GM23248 (cell line): ENCODE measurements at regions not wholly inside any gene's neighbourhood (a gene's known extent, or its start where the extent isn't known, plus 50 kb on each side); places are given as distances from the start of the nearest gene placed in this dataset.

Experiments used
- DNase-seq: peaks from one replicate; pipeline ENCODE4 v3.0.0-alpha.2; 2015
- H2AFZ ChIP-seq: fragments of 200-600 bp; sonication (generic); 2 replicates; pipeline ENCODE4 v1.6.1; 2016; ENCODE audit warnings: antibody characterized with exemption
- H3F3A ChIP-seq: fragments of 200-600 bp; sonication (generic); 2 replicates; pipeline ENCODE4 v1.6.1; 2016; ENCODE audit warnings: mild to moderate bottlenecking, antibody characterized with exemption, mixed run types; ENCODE audit not compliant: insufficient read depth
- H3K27ac ChIP-seq: fragments of 200-600 bp; sonication (generic); 2 replicates; pipeline ENCODE4 v1.5.1; 2016; ENCODE audit warnings: mild to moderate bottlenecking
- H3K27me3 ChIP-seq: fragments of 200-600 bp; sonication (generic); replicated peaks from 2 replicates; pipeline ENCODE4 v1.6.1; 2016; ENCODE audit warnings: mild to moderate bottlenecking; ENCODE audit not compliant: insufficient read depth
- H3K36me3 ChIP-seq: fragments of 200-600 bp; sonication (generic); 2 replicates; pipeline ENCODE4 v1.6.1; 2016; ENCODE audit warnings: low read depth, mild to moderate bottlenecking
- H3K4me1 ChIP-seq: fragments of 200-600 bp; sonication (generic); 2 replicates; pipeline ENCODE4 v1.6.1; 2016; ENCODE audit warnings: mild to moderate bottlenecking; ENCODE audit not compliant: insufficient read depth
- H3K4me2 ChIP-seq: fragments of 200-600 bp; sonication (generic); one replicate; pipeline ENCODE4 v1.6.1; 2016; ENCODE audit warnings: mild to moderate bottlenecking; ENCODE audit not compliant: unreplicated experiment
- H3K4me3 ChIP-seq: fragments of 200-600 bp; sonication (generic); 2 replicates; pipeline ENCODE4 v1.5.1; 2016; ENCODE audit warnings: mild to moderate bottlenecking
- H3K79me2 ChIP-seq: fragments of 200-600 bp; sonication (generic); 2 replicates; pipeline ENCODE4 v1.6.1; 2016; ENCODE audit warnings: mild to moderate bottlenecking; ENCODE audit not compliant: insufficient read depth
- H3K9ac ChIP-seq: fragments of 200-600 bp; sonication (generic); 2 replicates; pipeline ENCODE4 v1.6.1; 2016; ENCODE audit warnings: mild to moderate bottlenecking
- H3K9me2 ChIP-seq: fragments of 200-600 bp; sonication (generic); 2 replicates; pipeline ENCODE4 v1.6.1; 2016; ENCODE audit warnings: mixed run types, mild to moderate bottlenecking, moderate library complexity; ENCODE audit not compliant: insufficient read depth
- H3K9me3 ChIP-seq: fragments of 200-600 bp; sonication (generic); one replicate; pipeline ENCODE4 v1.6.1; 2017; ENCODE audit warnings: low read depth
- H4K20me1 ChIP-seq: fragments of 200-600 bp; sonication (generic); 2 replicates; pipeline ENCODE4 v1.6.0; 2016; ENCODE audit not compliant: insufficient read depth
- EZH2 ChIP-seq: fragments of 200-600 bp; sonication (generic); IDR thresholded peaks from 2 replicates; pipeline ENCODE4 v1.6.1; 2018; ENCODE audit warnings: antibody characterized with exemption, mild to moderate bottlenecking; ENCODE audit not compliant: insufficient read depth, poor library complexity, severe bottlenecking
- EZH2phosphoT487 ChIP-seq: fragments of 200-600 bp; sonication (generic); IDR thresholded peaks from 2 replicates; pipeline ENCODE4 v1.6.1; 2018; ENCODE audit warnings: antibody characterized with exemption, moderate library complexity, mild to moderate bottlenecking, low read depth; ENCODE audit not compliant: insufficient read depth
- WGBS, 2 experiments: methylation state at CpG; one replicate each; pipeline ENCODE4 v1.1.6; 2015 to 2017; ENCODE audit warnings: low lambda C conversion rate in 2 of 2, low coverage in 1 of 2; ENCODE audit errors: missing lambda C conversion rate in 2 of 2; 5-methylcytosine and 5-hydroxymethylcytosine counted together
- in situ Hi-C: fragments of 300-500 bp; cut with MboI; formaldehyde crosslinking; loops from 2 replicates; pipeline ENCODE4 v1.15.0; 2020

DNA sequence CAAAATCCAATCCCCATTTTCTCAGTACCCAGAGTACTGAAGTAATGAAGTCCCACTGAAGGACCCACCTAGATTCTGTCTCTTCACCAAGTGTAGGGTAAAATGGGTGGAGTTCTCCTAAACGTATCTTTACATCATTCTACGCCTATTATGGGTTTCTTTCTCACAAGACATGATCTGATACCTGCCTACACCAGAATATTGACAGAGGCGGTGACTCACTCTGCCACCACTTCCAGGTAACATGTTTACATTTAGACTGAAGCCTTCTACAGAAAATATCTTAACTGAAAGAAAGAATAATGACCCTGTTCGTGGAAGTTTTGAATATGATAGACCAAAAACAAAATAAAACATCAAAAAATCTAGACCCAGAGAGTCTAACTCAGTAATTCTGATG is 89.8 kb downstream of the BTG1 start:
- Histone ChIP-seq H3K9me3 (no peaks in the 10 kb centered on the region), H3K4me1 (peaks cover 16% of the 10 kb centered on the region), H3K79me2 (no peaks in the 10 kb centered on the region), H3K4me3 (no peak overlapping the region), H4K20me1 (no peaks in the 10 kb centered on the region), H3K4me2 (no peak overlapping the region), H3K27me3 (no peaks in the 10 kb centered on the region), H3K36me3 (no peaks in the 10 kb centered on the region), H3K9ac (no peak overlapping the region), H3F3A (no peaks in the 10 kb centered on the region), H3K27ac (no peak overlapping the region), H2AFZ (no peak overlapping the region), H3K9me2 (no peaks in the 10 kb centered on the region)
- DNase-seq, result no peak
- TF ChIP-seq EZH2 (no peak), EZH2phosphoT487 (no peak)
- 88 to 94% methylated on average over 4 of the region's 4 CpGs for WGBS, 2 experiments
- in situ Hi-C loops, result no loop called here

DNA sequence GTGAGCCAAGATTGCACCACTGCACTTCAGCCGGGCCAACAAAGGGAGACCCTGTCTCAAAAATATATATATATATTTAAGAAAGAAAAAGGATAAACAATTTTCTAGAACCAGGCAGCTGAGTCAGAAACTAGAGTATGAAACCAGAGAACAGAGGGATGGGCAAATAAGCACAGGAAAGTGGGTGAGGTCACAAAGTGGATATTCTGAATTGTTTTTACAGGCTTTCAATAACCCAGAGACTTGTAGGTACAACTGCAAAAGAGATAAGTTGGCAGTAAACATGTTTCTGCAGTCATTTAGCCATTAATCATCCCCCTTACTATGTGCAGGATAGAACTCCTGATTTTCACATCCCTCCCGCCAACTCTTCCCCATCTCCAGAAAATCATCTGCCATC is 94.2 kb downstream of the BTG1 start:
- Histone ChIP-seq H3K9me2 (no peaks in the 10 kb centered on the region), H4K20me1 (no peaks in the 10 kb centered on the region), H3K4me1 (no peaks in the 10 kb centered on the region), H3K27me3 (no peaks in the 10 kb centered on the region), H3K4me2 (no peak overlapping the region), H3K9me3 (no peaks in the 10 kb centered on the region), H2AFZ (no peak overlapping the region), H3K79me2 (no peaks in the 10 kb centered on the region), H3K27ac (no peak overlapping the region), H3F3A (no peaks in the 10 kb centered on the region), H3K36me3 (no peaks in the 10 kb centered on the region), H3K9ac (no peak overlapping the region), H3K4me3 (no peak overlapping the region)
- 89 to 98% methylated on average over 2 of the region's 2 CpGs for WGBS, 2 experiments
- TF ChIP-seq EZH2 (no peak), EZH2phosphoT487 (no peak)
- no peak for DNase-seq
- in situ Hi-C loops, result no loop called here

DNA sequence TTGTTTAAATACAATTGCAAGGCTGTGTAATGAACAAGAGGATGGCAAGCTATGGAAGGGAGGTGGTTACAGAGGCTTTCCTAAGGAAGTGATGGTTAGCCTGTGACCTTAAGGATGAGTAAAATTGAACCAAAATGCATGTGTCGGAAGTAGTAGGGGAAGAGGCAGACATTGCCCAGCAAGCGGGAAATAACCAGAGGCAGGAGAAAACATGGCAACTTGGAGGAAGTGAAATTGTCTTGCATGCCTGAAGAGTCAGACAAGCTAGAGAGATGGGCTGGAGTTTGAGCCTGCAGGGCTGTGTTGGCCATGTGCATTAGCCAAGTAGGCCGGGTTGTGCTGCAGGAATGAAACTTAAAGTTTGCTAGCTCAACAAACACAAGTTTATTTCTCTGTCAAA is 96.2 kb downstream of the BTG1 start:
- WGBS, 2 experiments, result 82 to 83% methylated on average over 3 of the region's 3 CpGs
- H3K27ac ChIP-seq, result no peak overlapping the region

DNA sequence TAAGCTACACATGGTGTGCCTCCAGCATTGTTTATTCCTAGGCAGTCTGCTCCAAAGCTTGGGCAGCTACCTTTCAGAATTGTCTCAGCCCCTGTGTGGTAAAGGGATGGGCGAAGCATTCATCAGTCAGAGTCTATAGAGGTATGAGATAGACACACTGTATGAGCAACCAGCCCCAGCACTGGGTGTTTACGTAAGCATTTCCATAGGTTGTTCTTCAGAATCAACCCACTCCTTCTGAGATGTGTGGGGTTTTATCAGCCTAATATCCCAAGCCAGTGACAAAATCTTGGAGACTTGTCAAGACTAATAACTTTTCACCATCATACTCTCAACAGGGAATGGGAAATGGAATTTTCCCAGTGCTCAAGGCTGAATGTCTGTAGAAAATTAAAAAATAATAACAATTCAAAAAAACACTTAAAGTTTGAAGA is 98.2 kb downstream of the BTG1 start:
- H2AFZ ChIP-seq, result no peak overlapping the region
- no peaks in the 10 kb centered on the region for H3K27me3 ChIP-seq
- H3K36me3 ChIP-seq, result no peaks in the 10 kb centered on the region
- no peak for DNase-seq
- H3K27ac ChIP-seq, result no peak overlapping the region
- WGBS, 2 experiments, result 96 to 100% methylated on average over 2 of the region's 2 CpGs
- no peaks in the 10 kb centered on the region; the same call in 1 of the 2 replicates for H3K4me1 ChIP-seq
- no peak for TF ChIP-seq EZH2
- no peak for TF ChIP-seq EZH2phosphoT487
- no peaks in the 10 kb centered on the region for H4K20me1 ChIP-seq
- H3K9me2 ChIP-seq, result no peaks in the 10 kb centered on the region
- H3K9me3 ChIP-seq, result no peaks in the 10 kb centered on the region
- no peaks in the 10 kb centered on the region for H3K79me2 ChIP-seq
- in situ Hi-C loops, result no loop called here
- no peak overlapping the region for H3K4me3 ChIP-seq
- no peaks in the 10 kb centered on the region for H3F3A ChIP-seq
- no peak overlapping the region for H3K9ac ChIP-seq
- no peak overlapping the region for H3K4me2 ChIP-seq

More for the DNA sequence above, 96.2 kb downstream of the BTG1 start:
- DNase-seq, result no peak
- Histone ChIP-seq H2AFZ (no peak overlapping the region), H3K79me2 (no peaks in the 10 kb centered on the region), H4K20me1 (no peaks in the 10 kb centered on the region), H3K9ac (no peak overlapping the region), H3K9me2 (no peaks in the 10 kb centered on the region), H3K4me1 (no peaks in the 10 kb centered on the region), H3K36me3 (no peaks in the 10 kb centered on the region), H3K27me3 (no peaks in the 10 kb centered on the region), H3K4me2 (no peak overlapping the region), H3K4me3 (no peak overlapping the region), H3F3A (no peaks in the 10 kb centered on the region), H3K9me3 (no peaks in the 10 kb centered on the region)
- TF ChIP-seq EZH2, result no peak
- no peak for TF ChIP-seq EZH2phosphoT487
- in situ Hi-C loops, result no loop called here
